T-helper 2 cell treated with Interferon-gamma antibody and Interleukin-4, amounts not matched to agents 5 μg/mL and 100 μg/mL, for 36 hours (primary cell): ENCODE measurements at regions not wholly inside any gene's neighbourhood (a gene's known extent, or its start where the extent isn't known, plus 50 kb on each side); places are given as distances from the start of the nearest gene placed in this dataset.
"Not testable (repeated sequence)": the region's sequence is repeated elsewhere in the genome, so short reads cannot be mapped to it uniquely, and the experiment has no call there.

Experiments
- DNase-seq: peaks from one replicate; pipeline ENCODE4 v3.0.0; 2021; ENCODE audit warnings: low spot score
- H3K27ac Mint-ChIP-seq: one replicate; pipeline ENCODE4 v1.8.0; 2021; ENCODE audit warnings: mild to moderate bottlenecking, mixed read lengths
- H3K27me3 Mint-ChIP-seq: one replicate; pipeline ENCODE4 v1.8.0; 2021; ENCODE audit warnings: low read depth, mixed read lengths
- H3K36me3 Mint-ChIP-seq: one replicate; pipeline ENCODE4 v1.8.0; 2021; ENCODE audit warnings: low read depth, mixed read lengths
- H3K4me1 Mint-ChIP-seq: one replicate; pipeline ENCODE4 v1.8.0; 2021; ENCODE audit warnings: low read depth, mixed read lengths
- H3K4me3 Mint-ChIP-seq: one replicate; pipeline ENCODE4 v1.8.0; 2022; ENCODE audit warnings: mild to moderate bottlenecking, moderate library complexity, mixed read lengths
- H3K9me3 Mint-ChIP-seq: one replicate; pipeline ENCODE4 v1.8.0; 2021; ENCODE audit warnings: mixed read lengths

DNA sequence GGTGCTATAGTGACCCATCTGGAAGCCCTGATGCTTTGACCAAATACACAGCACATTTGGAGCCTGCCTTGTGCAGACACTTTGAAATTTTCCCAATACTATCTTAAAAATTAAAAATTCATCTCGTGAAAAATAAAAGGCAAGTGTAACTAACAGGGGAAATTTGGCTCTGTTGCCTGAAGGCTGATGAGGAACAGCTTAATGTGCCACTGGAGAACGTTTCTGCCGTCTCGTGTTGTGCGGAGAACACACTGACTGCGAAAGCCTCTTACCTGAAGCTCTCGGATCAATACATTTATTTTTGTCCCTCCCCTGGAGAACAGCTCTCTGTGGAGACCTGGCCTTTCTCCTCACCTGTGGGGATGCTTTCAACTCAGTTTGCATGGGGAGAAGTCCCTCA, 77.2 kb upstream of the CHST15 start:
- Mint-ChIP-seq H3K36me3 (no peaks in the 10 kb centered on the region), H3K4me3 (no peak overlapping the region), H3K27ac (no peak overlapping the region), H3K9me3 (no peaks in the 10 kb centered on the region), H3K4me1 (no peaks in the 10 kb centered on the region), H3K27me3 (no peaks in the 10 kb centered on the region)
- DNase-seq = no peak

- Mint-ChIP-seq H3K9me3 (no peaks in the 10 kb centered on the region), H3K36me3 (no peaks in the 10 kb centered on the region), H3K27ac (no peak overlapping the region), H3K4me1 (no peaks in the 10 kb centered on the region), H3K4me3 (no peak overlapping the region), H3K27me3 (peaks cover 6% of the 10 kb centered on the region)
- DNase-seq = no peak
Observed at GRCh38 chr10:124168991-124169802, 75.8 kb upstream of the CHST15 start.

- Mint-ChIP-seq H3K36me3 (no peaks in the 10 kb centered on the region), H3K27ac (no peak overlapping the region), H3K4me1 (no peaks in the 10 kb centered on the region), H3K27me3 (peaks cover 6% of the 10 kb centered on the region), H3K4me3 (no peak overlapping the region), H3K9me3 (no peaks in the 10 kb centered on the region)
- no peak for DNase-seq
Observed at GRCh38 chr10:124168581-124168980, 75.2 kb upstream of the CHST15 start.

DNA sequence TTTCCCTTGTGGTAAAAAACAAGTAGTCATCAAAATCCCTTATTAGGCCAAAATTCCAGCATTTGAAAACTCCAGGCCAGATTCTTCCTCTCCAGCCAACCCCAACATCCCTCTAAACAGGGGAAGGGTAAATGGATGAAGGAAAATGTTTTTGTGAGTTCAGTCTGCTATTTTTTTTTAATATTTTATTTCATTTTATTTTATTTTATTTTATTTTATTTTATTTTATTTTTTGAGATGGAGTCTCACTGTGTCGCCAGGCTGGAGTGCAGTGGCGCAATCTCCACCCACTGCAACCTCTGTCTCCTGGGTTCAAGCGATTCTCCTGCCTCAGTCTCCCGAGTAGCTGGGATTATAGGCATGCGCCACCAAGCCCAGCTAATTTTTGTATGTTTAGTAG, 74.5 kb upstream of the CHST15 start:
- not testable (repeated sequence) for DNase-seq, H3K4me1 Mint-ChIP-seq, H3K27me3 Mint-ChIP-seq, H3K9me3 Mint-ChIP-seq, H3K4me3 Mint-ChIP-seq, H3K36me3 Mint-ChIP-seq, H3K27ac Mint-ChIP-seq

DNA sequence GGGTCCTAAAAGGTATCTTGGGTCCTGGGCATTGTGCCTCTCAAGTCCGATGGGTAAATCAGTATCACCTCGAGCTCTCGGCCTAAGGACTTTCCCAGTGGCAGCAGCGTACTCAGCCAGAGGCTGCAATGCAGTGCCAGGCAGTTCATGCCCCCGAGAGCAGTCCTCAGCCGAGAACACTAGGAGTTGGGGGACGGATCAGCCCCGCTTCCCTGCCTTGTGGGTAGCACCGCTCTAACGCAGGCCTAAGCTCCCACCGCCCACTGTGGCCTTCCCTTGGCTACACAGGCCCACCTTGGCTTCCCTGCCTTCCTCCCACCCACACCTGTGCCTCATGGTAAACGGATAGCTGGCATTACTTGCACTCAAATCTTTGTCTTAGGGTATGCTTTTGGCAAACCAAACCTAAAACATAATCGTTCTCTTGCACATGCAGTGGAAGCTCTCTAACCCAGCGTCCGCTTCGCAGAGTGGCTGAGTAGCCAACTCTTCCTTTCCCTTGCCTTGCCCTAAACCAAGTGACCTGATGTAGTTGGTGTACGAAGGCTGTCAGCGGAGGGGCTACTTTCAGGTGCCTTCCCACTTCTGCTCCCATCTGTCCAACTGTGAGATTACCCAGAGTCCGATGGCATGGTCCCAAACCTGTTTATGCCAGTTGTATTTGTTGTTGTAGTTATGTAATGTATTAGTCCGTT, 73.2 kb upstream of the CHST15 start:
- H3K9me3 Mint-ChIP-seq = no peaks in the 10 kb centered on the region
- no peak overlapping the region for H3K4me3 Mint-ChIP-seq
- H3K36me3 Mint-ChIP-seq = no peaks in the 10 kb centered on the region
- H3K27me3 Mint-ChIP-seq = peaks cover 11% of the 10 kb centered on the region
- no peak overlapping the region for H3K27ac Mint-ChIP-seq
- DNase-seq = no peak
- H3K4me1 Mint-ChIP-seq = no peaks in the 10 kb centered on the region

- no peaks in the 10 kb centered on the region for H3K4me1 Mint-ChIP-seq
- peaks cover 11% of the 10 kb centered on the region for H3K27me3 Mint-ChIP-seq
- H3K27ac Mint-ChIP-seq = no peak overlapping the region
Observed at GRCh38 chr10:124165827-124166226, 72.4 kb upstream of the CHST15 start.

GRCh38 chr10:124165311-124165710, 71.9 kb upstream of the CHST15 start:
- H3K4me3 Mint-ChIP-seq = no peak overlapping the region
- no peak overlapping the region for H3K27ac Mint-ChIP-seq
- DNase-seq = no peak
- H3K27me3 Mint-ChIP-seq = peaks cover 11% of the 10 kb centered on the region
- H3K9me3 Mint-ChIP-seq = no peaks in the 10 kb centered on the region
- H3K4me1 Mint-ChIP-seq = no peaks in the 10 kb centered on the region
- H3K36me3 Mint-ChIP-seq = no peaks in the 10 kb centered on the region

More at GRCh38 chr10:124165827-124166226, 72.4 kb upstream of the CHST15 start:
- no peak overlapping the region for H3K4me3 Mint-ChIP-seq
- no peaks in the 10 kb centered on the region for H3K36me3 Mint-ChIP-seq
- H3K9me3 Mint-ChIP-seq = no peaks in the 10 kb centered on the region
- DNase-seq = no peak

GRCh38 chr10:124164264-124164663, 70.9 kb upstream of the CHST15 start:
- H3K9me3 Mint-ChIP-seq = no peaks in the 10 kb centered on the region
- no peak for DNase-seq
- H3K4me3 Mint-ChIP-seq = no peak overlapping the region
- no peak overlapping the region for H3K27ac Mint-ChIP-seq
- H3K36me3 Mint-ChIP-seq = no peaks in the 10 kb centered on the region
- peaks cover 15% of the 10 kb centered on the region for H3K27me3 Mint-ChIP-seq
- H3K4me1 Mint-ChIP-seq = no peaks in the 10 kb centered on the region

DNA sequence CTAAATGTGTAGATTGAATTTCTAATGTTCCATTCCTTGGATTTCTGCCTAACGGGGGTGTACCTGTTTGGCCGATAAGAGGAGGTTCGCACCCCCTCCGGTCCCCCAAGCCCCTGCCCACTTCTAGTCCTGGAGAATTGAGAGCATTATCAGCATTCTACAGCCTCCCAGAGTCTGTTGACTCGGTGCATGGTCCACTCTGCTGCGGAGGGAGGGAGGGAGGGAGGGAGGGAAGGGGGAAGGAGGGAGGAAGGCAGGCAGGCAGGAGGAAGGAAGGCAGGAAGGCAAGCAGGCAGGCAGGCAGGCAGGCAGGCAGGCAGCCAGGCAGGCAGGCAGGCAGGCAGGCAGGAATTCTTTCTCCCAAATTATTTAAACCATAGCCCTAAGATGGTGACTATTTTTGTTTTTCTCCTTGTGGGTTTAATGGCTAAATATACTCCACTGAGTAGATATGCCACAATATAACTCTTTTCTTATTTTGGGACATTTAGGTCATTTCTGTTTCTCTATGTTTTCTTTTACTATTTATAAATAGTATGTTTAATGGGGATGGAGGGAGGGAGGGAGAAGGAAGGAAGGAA, 69.5 kb upstream of the CHST15 start:
- no peaks in the 10 kb centered on the region for H3K9me3 Mint-ChIP-seq
- H3K36me3 Mint-ChIP-seq = no peaks in the 10 kb centered on the region
- no peak overlapping the region for H3K4me3 Mint-ChIP-seq
- peaks cover 15% of the 10 kb centered on the region for H3K27me3 Mint-ChIP-seq
- no peak overlapping the region for H3K27ac Mint-ChIP-seq
- H3K4me1 Mint-ChIP-seq = no peaks in the 10 kb centered on the region
- DNase-seq = no peak

DNA sequence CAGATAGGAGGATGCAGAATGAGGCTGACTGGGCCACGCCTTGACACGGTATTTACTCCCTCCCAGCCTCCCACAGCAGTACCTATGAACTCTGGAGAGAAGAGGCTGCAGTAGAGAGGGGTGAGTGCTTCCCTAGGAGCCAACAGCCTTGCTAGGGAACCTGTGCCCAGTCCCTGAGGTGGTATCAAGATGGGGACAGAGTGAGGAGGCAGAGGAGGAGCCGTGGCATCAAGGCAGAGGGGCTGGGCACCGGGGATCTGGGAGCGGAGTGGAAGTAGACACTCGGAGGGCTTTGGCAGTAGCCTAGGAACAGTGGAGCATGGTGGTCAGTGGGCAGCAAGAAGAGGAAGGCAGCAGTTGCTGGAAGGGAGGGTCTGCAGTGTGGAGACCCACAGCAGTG, 68.7 kb upstream of the CHST15 start:
- H3K4me1 Mint-ChIP-seq = no peaks in the 10 kb centered on the region
- no peak for DNase-seq
- H3K27me3 Mint-ChIP-seq = peaks cover 15% of the 10 kb centered on the region
- H3K27ac Mint-ChIP-seq = no peak overlapping the region
- H3K9me3 Mint-ChIP-seq = no peaks in the 10 kb centered on the region
- H3K4me3 Mint-ChIP-seq = no peak overlapping the region
- no peaks in the 10 kb centered on the region for H3K36me3 Mint-ChIP-seq

- Mint-ChIP-seq H3K27me3 (peaks cover 15% of the 10 kb centered on the region), H3K4me1 (no peaks in the 10 kb centered on the region), H3K36me3 (no peaks in the 10 kb centered on the region), H3K27ac (no peak overlapping the region), H3K4me3 (no peak overlapping the region), H3K9me3 (no peaks in the 10 kb centered on the region)
- DNase-seq = no peak
Observed at GRCh38 chr10:124161601-124162000, 68.2 kb upstream of the CHST15 start.

DNA sequence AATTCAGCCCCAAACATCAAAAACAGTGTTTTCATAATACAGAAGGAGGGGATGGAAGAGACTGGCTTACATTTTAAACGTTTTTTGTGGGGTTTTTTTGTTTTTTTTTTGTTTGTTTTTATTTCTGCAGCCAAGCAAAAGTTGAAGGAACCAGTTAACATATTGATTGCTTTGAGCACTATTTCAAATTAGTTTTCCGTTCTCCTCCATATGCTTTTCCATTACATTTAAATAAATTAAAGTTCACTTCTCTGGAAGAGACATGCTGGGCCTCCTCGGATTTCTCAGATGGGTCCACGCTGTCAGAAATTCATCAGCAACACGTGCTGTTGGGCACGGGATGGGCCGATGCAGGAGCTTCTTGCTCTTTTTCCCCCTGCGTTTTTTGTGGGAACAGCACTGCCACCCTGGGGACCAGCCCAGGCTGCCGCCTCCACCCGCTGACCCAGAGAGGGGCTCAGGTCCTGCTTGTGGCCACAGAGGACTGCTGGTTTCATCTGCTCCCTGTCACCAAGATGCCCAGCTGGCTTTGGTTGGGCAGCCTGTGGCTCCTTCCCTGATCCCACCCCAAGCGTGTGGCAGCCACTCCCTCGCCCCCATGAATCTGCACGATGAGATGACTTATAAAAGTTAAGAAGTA, 67.7 kb upstream of the CHST15 start:
- Mint-ChIP-seq H3K36me3 (no peaks in the 10 kb centered on the region), H3K4me1 (no peaks in the 10 kb centered on the region), H3K27me3 (peaks cover 15% of the 10 kb centered on the region), H3K27ac (no peak overlapping the region), H3K9me3 (no peaks in the 10 kb centered on the region), H3K4me3 (no peak overlapping the region)
- DNase-seq = no peak

GRCh38 chr10:124160176-124160575, 66.8 kb upstream of the CHST15 start:
- Mint-ChIP-seq H3K9me3 (no peaks in the 10 kb centered on the region), H3K4me1 (no peaks in the 10 kb centered on the region), H3K36me3 (no peaks in the 10 kb centered on the region), H3K27ac (no peak overlapping the region), H3K27me3 (peaks cover 13% of the 10 kb centered on the region), H3K4me3 (no peak overlapping the region)
- no peak for DNase-seq

DNA sequence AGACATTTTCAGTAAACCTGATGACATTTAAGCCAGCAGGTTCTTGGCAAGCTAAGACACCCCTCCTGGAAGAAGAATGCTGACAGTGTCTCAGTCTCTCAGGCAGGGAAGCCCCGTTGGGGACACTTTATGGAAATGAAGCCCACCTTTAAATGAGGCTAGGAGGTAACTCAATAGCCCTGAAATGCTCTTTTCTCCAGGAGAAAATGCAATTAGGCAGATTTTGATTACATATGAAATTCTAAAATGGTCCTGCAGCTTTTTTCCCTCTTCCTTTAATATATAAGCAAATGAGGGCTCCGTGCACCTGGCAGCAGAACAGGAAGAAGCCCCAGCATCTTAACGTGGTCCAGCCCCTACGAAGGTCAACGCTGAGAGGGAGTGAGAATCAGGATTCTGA, 65.8 kb upstream of the CHST15 start:
- DNase-seq = no peak
- H3K27ac Mint-ChIP-seq = no peak overlapping the region
- no peaks in the 10 kb centered on the region for H3K36me3 Mint-ChIP-seq
- no peak overlapping the region for H3K4me3 Mint-ChIP-seq
- H3K9me3 Mint-ChIP-seq = no peaks in the 10 kb centered on the region
- H3K27me3 Mint-ChIP-seq = peaks cover 9% of the 10 kb centered on the region
- H3K4me1 Mint-ChIP-seq = no peaks in the 10 kb centered on the region
